ENCODE measurements at regions not wholly inside any gene's neighbourhood (a gene's known extent, or its start where the extent isn't known, plus 50 kb on each side); places are given as distances from the start of the nearest gene placed in this dataset.
A peak's percentile ranks its signal among the peaks of the same experiment; 100 is the strongest.
"Not testable (repeated sequence)": the region's sequence is repeated elsewhere in the genome, so short reads cannot be mapped to it uniquely, and the experiment has no call there.

GRCh38 chr9:104980039-104980654, 52.2 kb upstream of the ABCA1 start:
- DNase-seq (ENCODE audit: low read depth), result no peak

GRCh38 chr9:104981543-104982129, 53.7 kb upstream of the ABCA1 start:
- DNase-seq (ENCODE audit: low read depth), result no peak

- DNase-seq (ENCODE audit: low read depth), result no peak
Measured at GRCh38 chr9:104982543-104982942, 54.6 kb upstream of the ABCA1 start.

- DNase-seq (ENCODE audit: low read depth), result no peak
Measured at GRCh38 chr9:104983491-104983890, 55.5 kb upstream of the ABCA1 start.

- DNase-seq (ENCODE audit: low read depth), result no peak
Measured at GRCh38 chr9:104984121-104984520, 56.2 kb upstream of the ABCA1 start.

GRCh38 chr9:104984542-104984941, 56.6 kb upstream of the ABCA1 start:
- DNase-seq (ENCODE audit: low read depth), result no peak

GRCh38 chr9:104984948-104985347, 57.0 kb upstream of the ABCA1 start:
- DNase-seq (ENCODE audit: low read depth), result no peak

- DNase-seq (ENCODE audit: low read depth), result no peak
Measured at GRCh38 chr9:104986096-104986495, 58.1 kb upstream of the ABCA1 start.

- peak; percentile 61 for DNase-seq (ENCODE audit: low read depth)
Measured at GRCh38 chr9:104987743-104988142, 59.8 kb upstream of the ABCA1 start.

GRCh38 chr9:104988539-104988938, 60.6 kb upstream of the ABCA1 start:
- no peak for DNase-seq (ENCODE audit: low read depth)

GRCh38 chr9:104991144-104991953, 63.4 kb upstream of the ABCA1 start:
- peak; percentile 79 for DNase-seq (ENCODE audit: low read depth)

GRCh38 chr9:104992659-104993058, 64.7 kb upstream of the ABCA1 start:
- no peak for DNase-seq (ENCODE audit: low read depth)

- DNase-seq (ENCODE audit: low read depth), result peak; percentile 52
Measured at GRCh38 chr9:104993291-104993963, 65.5 kb upstream of the ABCA1 start.

GRCh38 chr9:104997536-104997935, 69.6 kb upstream of the ABCA1 start:
- DNase-seq (ENCODE audit: low read depth), result no peak

GRCh38 chr9:104999136-104999535, 71.2 kb upstream of the ABCA1 start:
- DNase-seq (ENCODE audit: low read depth), result no peak

GRCh38 chr9:105000529-105000928, 72.6 kb upstream of the ABCA1 start:
- not testable (repeated sequence) for DNase-seq (ENCODE audit: low read depth)

GRCh38 chr9:105004466-105005090, 76.6 kb upstream of the ABCA1 start:
- DNase-seq (ENCODE audit: low read depth), result no peak

- no peak for DNase-seq (ENCODE audit: low read depth)
Measured at GRCh38 chr9:105005186-105005585, 77.2 kb upstream of the ABCA1 start.

- no peak for DNase-seq (ENCODE audit: low read depth)
Measured at GRCh38 chr9:105006514-105006913, 78.6 kb upstream of the ABCA1 start.

- DNase-seq (ENCODE audit: low read depth), result peak; percentile 99
Measured at GRCh38 chr9:105007143-105007542, 79.2 kb upstream of the ABCA1 start.

- not testable (repeated sequence) for DNase-seq (ENCODE audit: low read depth)
Measured at GRCh38 chr9:105010089-105010488, 82.1 kb upstream of the ABCA1 start.

GRCh38 chr9:105021917-105022316, 94.0 kb upstream of the ABCA1 start:
- no peak for DNase-seq (ENCODE audit: low read depth)

Data from HT1080 (cell line).